ENCODE measurements at regions not wholly inside any gene's neighbourhood (a gene's known extent, or its start where the extent isn't known, plus 50 kb on each side); places are given as distances from the start of the nearest gene placed in this dataset.

- TF ChIP-seq, protein P1, sequence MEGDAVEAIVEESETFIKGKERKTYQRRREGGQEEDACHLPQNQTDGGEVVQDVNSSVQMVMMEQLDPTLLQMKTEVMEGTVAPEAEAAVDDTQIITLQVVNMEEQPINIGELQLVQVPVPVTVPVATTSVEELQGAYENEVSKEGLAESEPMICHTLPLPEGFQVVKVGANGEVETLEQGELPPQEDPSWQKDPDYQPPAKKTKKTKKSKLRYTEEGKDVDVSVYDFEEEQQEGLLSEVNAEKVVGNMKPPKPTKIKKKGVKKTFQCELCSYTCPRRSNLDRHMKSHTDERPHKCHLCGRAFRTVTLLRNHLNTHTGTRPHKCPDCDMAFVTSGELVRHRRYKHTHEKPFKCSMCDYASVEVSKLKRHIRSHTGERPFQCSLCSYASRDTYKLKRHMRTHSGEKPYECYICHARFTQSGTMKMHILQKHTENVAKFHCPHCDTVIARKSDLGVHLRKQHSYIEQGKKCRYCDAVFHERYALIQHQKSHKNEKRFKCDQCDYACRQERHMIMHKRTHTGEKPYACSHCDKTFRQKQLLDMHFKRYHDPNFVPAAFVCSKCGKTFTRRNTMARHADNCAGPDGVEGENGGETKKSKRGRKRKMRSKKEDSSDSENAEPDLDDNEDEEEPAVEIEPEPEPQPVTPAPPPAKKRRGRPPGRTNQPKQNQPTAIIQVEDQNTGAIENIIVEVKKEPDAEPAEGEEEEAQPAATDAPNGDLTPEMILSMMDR (IDR thresholded peaks at IDR 0.05 in 2 of 3, conservative IDR thresholded peaks at IDR 0.05 in 1 of 3; ENCODE audit: insufficient read depth in 2 of 3, low read depth in 1 of 3, low read length in 3 of 3), result no peak
- TF ChIP-seq SMAD3 (CRISPR knock-in tag; conservative IDR thresholded peaks at IDR 0.05) (no peak), KLF10 (CRISPR knock-in tag; IDR thresholded peaks at IDR 0.05) (no peak), NR3C1 (CRISPR knock-in tag; IDR thresholded peaks at IDR 0.05) (no peak), KLF13 (tag; IDR thresholded peaks at IDR 0.05; ENCODE audit: borderline replicate concordance, low read depth) (no peak), ZHX1 (conservative IDR thresholded peaks at IDR 0.05; ENCODE audit: low read length) (no peak), HDAC2 (IDR thresholded peaks at IDR 0.05) (no peak), BRCA1 (IDR thresholded peaks at IDR 0.05) (no peak), BRCA1 (CRISPR knock-in tag; IDR thresholded peaks at IDR 0.05) (no peak), MEF2D (tag; conservative IDR thresholded peaks at IDR 0.05; ENCODE audit: low read depth) (no peak), CHD4 (IDR thresholded peaks at IDR 0.05; ENCODE audit: insufficient read depth, insufficient replicate concordance, low read depth, low read length, poor library complexity, severe bottlenecking) (no peak), CHD2 (IDR thresholded peaks at IDR 0.05; ENCODE audit: low read depth, low read length) (no peak), ZNF778 (CRISPR knock-in tag; IDR thresholded peaks at IDR 0.05) (no peak)
- TF ChIP-seq, protein P2, sequence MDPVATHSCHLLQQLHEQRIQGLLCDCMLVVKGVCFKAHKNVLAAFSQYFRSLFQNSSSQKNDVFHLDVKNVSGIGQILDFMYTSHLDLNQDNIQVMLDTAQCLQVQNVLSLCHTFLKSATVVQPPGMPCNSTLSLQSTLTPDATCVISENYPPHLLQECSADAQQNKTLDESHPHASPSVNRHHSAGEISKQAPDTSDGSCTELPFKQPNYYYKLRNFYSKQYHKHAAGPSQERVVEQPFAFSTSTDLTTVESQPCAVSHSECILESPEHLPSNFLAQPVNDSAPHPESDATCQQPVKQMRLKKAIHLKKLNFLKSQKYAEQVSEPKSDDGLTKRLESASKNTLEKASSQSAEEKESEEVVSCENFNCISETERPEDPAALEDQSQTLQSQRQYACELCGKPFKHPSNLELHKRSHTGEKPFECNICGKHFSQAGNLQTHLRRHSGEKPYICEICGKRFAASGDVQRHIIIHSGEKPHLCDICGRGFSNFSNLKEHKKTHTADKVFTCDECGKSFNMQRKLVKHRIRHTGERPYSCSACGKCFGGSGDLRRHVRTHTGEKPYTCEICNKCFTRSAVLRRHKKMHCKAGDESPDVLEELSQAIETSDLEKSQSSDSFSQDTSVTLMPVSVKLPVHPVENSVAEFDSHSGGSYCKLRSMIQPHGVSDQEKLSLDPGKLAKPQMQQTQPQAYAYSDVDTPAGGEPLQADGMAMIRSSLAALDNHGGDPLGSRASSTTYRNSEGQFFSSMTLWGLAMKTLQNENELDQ (CRISPR knock-in tag; IDR thresholded peaks at IDR 0.05; ENCODE audit: borderline replicate concordance), result no peak
- TF ChIP-seq, protein P3, sequence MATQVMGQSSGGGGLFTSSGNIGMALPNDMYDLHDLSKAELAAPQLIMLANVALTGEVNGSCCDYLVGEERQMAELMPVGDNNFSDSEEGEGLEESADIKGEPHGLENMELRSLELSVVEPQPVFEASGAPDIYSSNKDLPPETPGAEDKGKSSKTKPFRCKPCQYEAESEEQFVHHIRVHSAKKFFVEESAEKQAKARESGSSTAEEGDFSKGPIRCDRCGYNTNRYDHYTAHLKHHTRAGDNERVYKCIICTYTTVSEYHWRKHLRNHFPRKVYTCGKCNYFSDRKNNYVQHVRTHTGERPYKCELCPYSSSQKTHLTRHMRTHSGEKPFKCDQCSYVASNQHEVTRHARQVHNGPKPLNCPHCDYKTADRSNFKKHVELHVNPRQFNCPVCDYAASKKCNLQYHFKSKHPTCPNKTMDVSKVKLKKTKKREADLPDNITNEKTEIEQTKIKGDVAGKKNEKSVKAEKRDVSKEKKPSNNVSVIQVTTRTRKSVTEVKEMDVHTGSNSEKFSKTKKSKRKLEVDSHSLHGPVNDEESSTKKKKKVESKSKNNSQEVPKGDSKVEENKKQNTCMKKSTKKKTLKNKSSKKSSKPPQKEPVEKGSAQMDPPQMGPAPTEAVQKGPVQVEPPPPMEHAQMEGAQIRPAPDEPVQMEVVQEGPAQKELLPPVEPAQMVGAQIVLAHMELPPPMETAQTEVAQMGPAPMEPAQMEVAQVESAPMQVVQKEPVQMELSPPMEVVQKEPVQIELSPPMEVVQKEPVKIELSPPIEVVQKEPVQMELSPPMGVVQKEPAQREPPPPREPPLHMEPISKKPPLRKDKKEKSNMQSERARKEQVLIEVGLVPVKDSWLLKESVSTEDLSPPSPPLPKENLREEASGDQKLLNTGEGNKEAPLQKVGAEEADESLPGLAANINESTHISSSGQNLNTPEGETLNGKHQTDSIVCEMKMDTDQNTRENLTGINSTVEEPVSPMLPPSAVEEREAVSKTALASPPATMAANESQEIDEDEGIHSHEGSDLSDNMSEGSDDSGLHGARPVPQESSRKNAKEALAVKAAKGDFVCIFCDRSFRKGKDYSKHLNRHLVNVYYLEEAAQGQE (IDR thresholded peaks at IDR 0.05; ENCODE audit: borderline replicate concordance), result no peak
- TF ChIP-seq, protein P3 (CRISPR knock-in tag; IDR thresholded peaks at IDR 0.05; ENCODE audit: low read depth), result no peak
These were observed 281.4 kb upstream of the ZNF804A start for GRCh38 chr2:184316921-184317320.
